ENCODE measurements at regions not wholly inside any gene's neighbourhood (a gene's known extent, or its start where the extent isn't known, plus 50 kb on each side); places are given as distances from the start of the nearest gene placed in this dataset.
"Not testable (repeated sequence)": the region's sequence is repeated elsewhere in the genome, so short reads cannot be mapped to it uniquely, and the experiment has no call there.

DNA sequence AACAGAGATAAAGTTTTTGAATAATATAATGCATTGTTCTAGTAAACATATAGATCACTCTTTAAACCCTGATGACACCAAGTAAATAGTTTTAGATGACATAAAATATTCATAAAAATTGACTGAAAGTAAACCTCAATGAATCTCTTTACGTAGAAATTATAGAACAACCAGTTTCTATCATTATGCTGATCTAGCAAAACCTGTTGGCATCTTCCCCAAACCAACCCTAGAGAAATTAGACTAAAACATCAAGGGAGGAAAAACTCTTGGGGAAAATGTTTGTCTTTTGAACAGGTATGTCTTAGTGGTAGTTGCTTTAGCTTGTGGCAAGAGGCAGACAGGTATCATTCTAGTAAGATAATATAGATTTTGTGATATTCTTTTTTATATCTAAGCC, 747.0 kb upstream of the CDH6 start:
- DNase-seq (ENCODE audit: low spot score), result no peak
- TF ChIP-seq, protein P1, sequence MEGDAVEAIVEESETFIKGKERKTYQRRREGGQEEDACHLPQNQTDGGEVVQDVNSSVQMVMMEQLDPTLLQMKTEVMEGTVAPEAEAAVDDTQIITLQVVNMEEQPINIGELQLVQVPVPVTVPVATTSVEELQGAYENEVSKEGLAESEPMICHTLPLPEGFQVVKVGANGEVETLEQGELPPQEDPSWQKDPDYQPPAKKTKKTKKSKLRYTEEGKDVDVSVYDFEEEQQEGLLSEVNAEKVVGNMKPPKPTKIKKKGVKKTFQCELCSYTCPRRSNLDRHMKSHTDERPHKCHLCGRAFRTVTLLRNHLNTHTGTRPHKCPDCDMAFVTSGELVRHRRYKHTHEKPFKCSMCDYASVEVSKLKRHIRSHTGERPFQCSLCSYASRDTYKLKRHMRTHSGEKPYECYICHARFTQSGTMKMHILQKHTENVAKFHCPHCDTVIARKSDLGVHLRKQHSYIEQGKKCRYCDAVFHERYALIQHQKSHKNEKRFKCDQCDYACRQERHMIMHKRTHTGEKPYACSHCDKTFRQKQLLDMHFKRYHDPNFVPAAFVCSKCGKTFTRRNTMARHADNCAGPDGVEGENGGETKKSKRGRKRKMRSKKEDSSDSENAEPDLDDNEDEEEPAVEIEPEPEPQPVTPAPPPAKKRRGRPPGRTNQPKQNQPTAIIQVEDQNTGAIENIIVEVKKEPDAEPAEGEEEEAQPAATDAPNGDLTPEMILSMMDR (IDR thresholded peaks at IDR 0.05), result no peak
- Histone ChIP-seq H3K9me3 (peaks cover 0 to under 1% of the 10 kb centered on the region in 2 donors), H3K4me3 (no peak overlapping the region), H3K27ac (no peak overlapping the region), H3K4me1 (no peaks in the 10 kb centered on the region), H3K27me3 (no peaks in the 10 kb centered on the region), H3K36me3 (no peaks in the 10 kb centered on the region)

- no peaks in the 10 kb centered on the region for H3K4me1 ChIP-seq
- H3K36me3 ChIP-seq, result no peaks in the 10 kb centered on the region
- H3K9me3 ChIP-seq, result peaks cover 0 to 18% of the 10 kb centered on the region in 2 donors
- H3K27me3 ChIP-seq, result no peaks in the 10 kb centered on the region
- TF ChIP-seq, protein P1 (IDR thresholded peaks at IDR 0.05), result no peak
- H3K4me3 ChIP-seq, result no peak overlapping the region
- H3K27ac ChIP-seq, result no peak overlapping the region
- DNase-seq (ENCODE audit: low spot score), result no peak
Measured at GRCh38 chr5:30438785-30439184, 754.7 kb upstream of the CDH6 start.

DNA sequence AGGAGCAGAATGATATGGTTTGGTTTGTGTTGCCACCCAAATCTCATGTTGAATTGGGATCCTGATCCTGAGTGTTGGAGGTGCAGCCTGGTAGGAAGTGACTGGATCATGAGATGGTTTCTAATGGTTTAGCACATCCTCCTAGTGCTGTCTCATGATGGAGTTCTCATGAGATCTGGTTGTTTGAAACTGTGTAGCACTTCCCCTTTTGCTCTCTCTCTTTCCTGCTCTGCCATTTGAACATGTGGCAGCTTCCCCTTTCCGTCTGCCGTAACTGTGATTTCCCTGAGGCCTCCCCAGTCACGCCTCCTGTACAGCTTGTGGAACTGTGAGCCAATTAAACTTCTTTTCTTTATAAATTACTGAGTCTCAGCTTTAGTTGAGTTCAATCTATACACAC, 756.8 kb upstream of the CDH6 start:
- no peak overlapping the region for H3K27ac ChIP-seq
- H3K4me3 ChIP-seq, result no peak overlapping the region
- DNase-seq (ENCODE audit: low spot score), result no peak
- TF ChIP-seq, protein P1 (IDR thresholded peaks at IDR 0.05), result no peak
- peaks cover 0 to 23% of the 10 kb centered on the region in 2 donors for H3K9me3 ChIP-seq
- H3K27me3 ChIP-seq, result no peaks in the 10 kb centered on the region
- no peaks in the 10 kb centered on the region for H3K4me1 ChIP-seq
- no peaks in the 10 kb centered on the region for H3K36me3 ChIP-seq

- H3K36me3 ChIP-seq; H3K4me3 ChIP-seq; H3K9me3 ChIP-seq; DNase-seq (ENCODE audit: low spot score); H3K4me1 ChIP-seq; H3K27ac ChIP-seq; H3K27me3 ChIP-seq: not testable (repeated sequence)
Measured at GRCh38 chr5:30428866-30429407, 764.5 kb upstream of the CDH6 start.

DNA sequence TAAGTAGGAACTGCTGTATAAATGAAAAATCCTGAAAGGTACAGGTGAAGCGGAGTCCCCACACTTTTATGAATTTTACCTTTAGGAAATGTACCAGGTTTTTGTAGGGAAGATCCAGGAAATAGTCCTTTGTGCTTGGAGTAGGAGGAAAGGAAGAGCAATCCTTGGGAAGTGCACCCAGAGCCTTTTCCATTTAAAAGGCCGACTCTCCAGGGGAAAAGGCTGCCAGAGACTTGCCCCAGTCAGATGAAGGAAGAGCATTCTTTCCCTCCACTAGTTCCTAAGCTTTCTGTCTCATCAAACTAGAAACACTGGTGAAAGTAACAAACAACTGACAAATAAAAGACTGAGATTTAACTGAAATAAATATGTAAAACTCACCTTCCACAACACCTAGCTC, 779.4 kb upstream of the CDH6 start:
- H3K4me1 ChIP-seq, result no peaks in the 10 kb centered on the region
- no peaks in the 10 kb centered on the region for H3K27me3 ChIP-seq
- no peak overlapping the region for H3K4me3 ChIP-seq
- H3K36me3 ChIP-seq, result no peaks in the 10 kb centered on the region
- TF ChIP-seq, protein P1 (IDR thresholded peaks at IDR 0.05), result no peak
- no peak overlapping the region for H3K27ac ChIP-seq
- no peaks in the 10 kb centered on the region for H3K9me3 ChIP-seq
- DNase-seq (ENCODE audit: low spot score), result no peak

DNA sequence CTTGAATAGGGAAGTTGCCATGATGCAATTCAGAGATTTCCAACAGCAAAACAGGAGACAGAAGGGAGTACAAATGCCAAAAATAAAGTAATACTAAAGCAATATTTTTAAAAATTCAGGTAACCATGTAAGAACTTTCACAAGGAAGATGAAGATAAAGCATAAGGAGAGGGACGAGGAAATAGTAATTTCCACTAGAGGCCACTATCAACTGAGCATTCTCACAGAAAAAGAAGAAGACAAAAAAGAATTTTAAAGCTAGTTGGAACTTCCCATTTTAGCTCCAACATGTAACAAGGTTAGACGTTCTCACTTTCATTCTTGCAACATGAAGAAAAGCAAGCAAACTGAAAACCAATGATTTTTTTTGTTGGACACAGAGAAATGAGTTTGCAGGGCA, 779.9 kb upstream of the CDH6 start:
- Histone ChIP-seq H3K4me1 (no peaks in the 10 kb centered on the region), H3K27me3 (no peaks in the 10 kb centered on the region), H3K4me3 (no peak overlapping the region), H3K9me3 (no peaks in the 10 kb centered on the region), H3K27ac (no peak overlapping the region), H3K36me3 (no peaks in the 10 kb centered on the region)
- DNase-seq (ENCODE audit: low spot score), result no peak
- TF ChIP-seq, protein P1 (IDR thresholded peaks at IDR 0.05), result no peak
